ENCODE measurements at regions not wholly inside any gene's neighbourhood (a gene's known extent, or its start where the extent isn't known, plus 50 kb on each side); places are given as distances from the start of the nearest gene placed in this dataset.

- no peaks in the 10 kb centered on the region for H3K9me3 ChIP-seq (ENCODE audit: insufficient read depth, low read length)
- H4K20me1 ChIP-seq (ENCODE audit: low read depth, low read length) = no peaks in the 10 kb centered on the region
- H2AFZ ChIP-seq (ENCODE audit: low read depth, low read length, severe bottlenecking) = no peak overlapping the region
- H3F3A ChIP-seq (ENCODE audit: insufficient read depth) = no peaks in the 10 kb centered on the region
- no peaks in the 10 kb centered on the region for H3K9me2 ChIP-seq (replicated peaks; ENCODE audit: insufficient read depth, low read length)
- H3K79me2 ChIP-seq (ENCODE audit: insufficient read depth, low read length) = no peaks in the 10 kb centered on the region
- H3K9ac ChIP-seq (ENCODE audit: low read length) = no peak overlapping the region
- no peak for TF ChIP-seq CTCF (IDR thresholded peaks at IDR 0.05; ENCODE audit: insufficient read depth, low read length, poor library complexity, severe bottlenecking)
- no peak overlapping the region for H3K4me3 ChIP-seq (ENCODE audit: insufficient read depth, low read length, poor library complexity, severe bottlenecking)
- no peak overlapping the region for H3K4me2 ChIP-seq (ENCODE audit: low read depth, low read length, poor library complexity, severe bottlenecking)
- H3K36me3 ChIP-seq (ENCODE audit: low read length) = no peaks in the 10 kb centered on the region
- H3K27ac ChIP-seq (ENCODE audit: low read depth, low read length) = no peak overlapping the region
- no peaks in the 10 kb centered on the region for H3K27me3 ChIP-seq (ENCODE audit: low read length)
These were observed 67.8 kb upstream of the AKR1E2 start for GRCh38 chr10:4758256-4758655.

GRCh38 chr10:4755286-4755989, 70.6 kb upstream of the AKR1E2 start:
- Histone ChIP-seq H2AFZ (ENCODE audit: low read depth, low read length, severe bottlenecking) (no peak overlapping the region), H3K36me3 (ENCODE audit: low read length) (no peaks in the 10 kb centered on the region), H3K27ac (ENCODE audit: low read depth, low read length) (no peak overlapping the region), H4K20me1 (ENCODE audit: low read depth, low read length) (no peaks in the 10 kb centered on the region), H3K4me3 (ENCODE audit: insufficient read depth, low read length, poor library complexity, severe bottlenecking) (no peak overlapping the region), H3K9me3 (ENCODE audit: insufficient read depth, low read length) (no peaks in the 10 kb centered on the region), H3F3A (ENCODE audit: insufficient read depth) (no peaks in the 10 kb centered on the region), H3K9ac (ENCODE audit: low read length) (no peak overlapping the region), H3K9me2 (replicated peaks; ENCODE audit: insufficient read depth, low read length) (no peaks in the 10 kb centered on the region), H3K79me2 (ENCODE audit: insufficient read depth, low read length) (no peaks in the 10 kb centered on the region), H3K4me2 (ENCODE audit: low read depth, low read length, poor library complexity, severe bottlenecking) (no peak overlapping the region), H3K27me3 (ENCODE audit: low read length) (no peaks in the 10 kb centered on the region)
- no peak for TF ChIP-seq CTCF (IDR thresholded peaks at IDR 0.05; ENCODE audit: insufficient read depth, low read length, poor library complexity, severe bottlenecking)
- TF ChIP-seq EZH2phosphoT487 (conservative IDR thresholded peaks at IDR 0.05; ENCODE audit: low read length) = no peak

DNA sequence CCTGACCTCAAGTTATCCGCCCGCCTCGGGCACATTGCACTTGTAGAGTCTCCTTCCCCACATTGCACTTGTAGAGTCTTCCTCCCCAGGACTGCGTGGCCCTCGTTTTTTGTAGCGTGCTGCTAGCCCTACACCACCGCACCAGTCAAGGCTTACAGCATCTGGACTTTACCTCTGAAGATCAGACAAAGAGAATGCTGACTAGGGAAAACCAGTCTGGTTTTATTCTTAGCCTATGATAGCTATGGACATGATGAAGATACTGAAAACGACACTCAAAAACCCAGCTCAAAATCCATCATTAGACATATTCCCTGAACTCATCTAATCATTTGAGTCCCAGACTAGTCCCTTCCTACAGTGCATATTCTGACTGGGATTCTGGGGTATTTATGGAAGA, 71.9 kb upstream of the AKR1E2 start:
- H3K4me2 ChIP-seq (ENCODE audit: low read depth, low read length, poor library complexity, severe bottlenecking) = no peak overlapping the region
- H3F3A ChIP-seq (ENCODE audit: insufficient read depth) = no peaks in the 10 kb centered on the region
- no peak overlapping the region for H3K4me3 ChIP-seq (ENCODE audit: insufficient read depth, low read length, poor library complexity, severe bottlenecking)
- no peaks in the 10 kb centered on the region for H3K27me3 ChIP-seq (ENCODE audit: low read length)
- no peaks in the 10 kb centered on the region for H3K79me2 ChIP-seq (ENCODE audit: insufficient read depth, low read length)
- H4K20me1 ChIP-seq (ENCODE audit: low read depth, low read length) = no peaks in the 10 kb centered on the region
- H3K27ac ChIP-seq (ENCODE audit: low read depth, low read length) = no peak overlapping the region
- TF ChIP-seq CTCF (IDR thresholded peaks at IDR 0.05; ENCODE audit: insufficient read depth, low read length, poor library complexity, severe bottlenecking) = no peak
- TF ChIP-seq EZH2phosphoT487 (conservative IDR thresholded peaks at IDR 0.05; ENCODE audit: low read length) = no peak
- H3K9me2 ChIP-seq (replicated peaks; ENCODE audit: insufficient read depth, low read length) = no peaks in the 10 kb centered on the region
- no peaks in the 10 kb centered on the region for H3K36me3 ChIP-seq (ENCODE audit: low read length)
- H3K9me3 ChIP-seq (ENCODE audit: insufficient read depth, low read length) = no peaks in the 10 kb centered on the region
- H3K9ac ChIP-seq (ENCODE audit: low read length) = no peak overlapping the region
- no peak overlapping the region for H2AFZ ChIP-seq (ENCODE audit: low read depth, low read length, severe bottlenecking)
